HFFc6 (cell line): ENCODE measurements at regions not wholly inside any gene's neighbourhood (a gene's known extent, or its start where the extent isn't known, plus 50 kb on each side); places are given as distances from the start of the nearest gene placed in this dataset.
"Not testable (repeated sequence)": the region's sequence is repeated elsewhere in the genome, so short reads cannot be mapped to it uniquely, and the experiment has no call there.

ENCODE experiments used
- DNase-seq: peaks from one replicate; pipeline ENCODE4 v3.0.0-alpha.2; 2018
- H3K27ac Mint-ChIP-seq: 2 replicates; pipeline ENCODE4 v1.8.0; 2020; ENCODE audit warnings: mild to moderate bottlenecking, mixed read lengths
- H3K27me3 Mint-ChIP-seq: 2 replicates; pipeline ENCODE4 v1.8.0; 2021; ENCODE audit warnings: mild to moderate bottlenecking, moderate library complexity, mixed read lengths; ENCODE audit not compliant: insufficient read depth
- H3K36me3 Mint-ChIP-seq: 2 replicates; pipeline ENCODE4 v1.8.0; 2021; ENCODE audit warnings: low read depth, mixed read lengths
- H3K4me1 Mint-ChIP-seq: 2 replicates; pipeline ENCODE4 v1.8.0; 2020; ENCODE audit warnings: low read depth, mixed read lengths
- H3K4me3 Mint-ChIP-seq: 2 replicates; pipeline ENCODE4 v1.8.0; 2020; ENCODE audit warnings: mild to moderate bottlenecking, moderate library complexity, mixed read lengths
- H3K9me3 Mint-ChIP-seq: 2 replicates; pipeline ENCODE4 v1.8.0; 2020; ENCODE audit warnings: mild to moderate bottlenecking, mixed read lengths
- TF ChIP-seq, protein P1 (sequence below): fragments of 200-600 bp; sonication (generic); IDR thresholded peaks from 2 replicates; pipeline ENCODE4 v1.5.0; 2021; ENCODE audit warnings: antibody characterized with exemption, mild to moderate bottlenecking

DNA sequence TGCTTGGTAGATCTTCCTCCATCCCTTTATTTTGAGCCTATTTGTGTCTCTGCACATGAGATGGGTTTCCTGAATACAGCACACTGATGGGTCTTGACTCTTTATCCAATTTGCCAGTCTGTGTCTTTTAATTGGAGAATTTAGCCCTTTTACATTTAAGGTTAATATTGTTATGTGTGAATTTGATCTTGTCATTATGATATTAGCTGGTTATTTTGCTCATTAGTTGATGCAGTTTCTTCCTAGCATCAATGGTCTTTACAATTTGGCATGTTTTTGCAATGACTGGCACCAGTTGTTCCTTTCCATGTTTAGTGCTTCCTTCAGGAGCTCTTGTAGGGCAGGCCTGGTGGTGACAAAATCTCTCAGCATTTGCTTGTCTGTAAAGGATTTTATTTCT, 72.4 kb downstream of the HNRNPD start:
- not testable (repeated sequence) for H3K27ac Mint-ChIP-seq, H3K4me1 Mint-ChIP-seq, H3K9me3 Mint-ChIP-seq, DNase-seq, H3K36me3 Mint-ChIP-seq, H3K4me3 Mint-ChIP-seq, H3K27me3 Mint-ChIP-seq

DNA sequence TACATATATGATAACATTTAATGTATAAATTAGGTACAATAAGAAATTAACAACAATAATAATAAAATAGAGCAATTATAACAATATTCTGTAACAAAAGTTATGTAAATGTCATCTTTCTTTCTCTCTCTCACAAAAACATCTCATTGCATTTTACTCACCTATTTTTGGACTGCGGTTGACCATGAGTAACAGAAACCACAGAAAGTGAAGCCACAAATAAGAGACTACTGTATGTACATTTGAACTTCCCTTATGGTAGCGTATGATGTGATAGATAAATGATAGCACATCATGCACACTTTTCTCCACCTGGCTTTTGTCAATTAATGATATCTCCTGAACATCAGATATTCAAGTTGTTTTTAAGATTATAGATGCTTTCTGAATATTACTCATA, 80.5 kb downstream of the HNRNPD start:
- DNase-seq, result no peak
- no peaks in the 10 kb centered on the region for H3K36me3 Mint-ChIP-seq
- TF ChIP-seq, protein P1, sequence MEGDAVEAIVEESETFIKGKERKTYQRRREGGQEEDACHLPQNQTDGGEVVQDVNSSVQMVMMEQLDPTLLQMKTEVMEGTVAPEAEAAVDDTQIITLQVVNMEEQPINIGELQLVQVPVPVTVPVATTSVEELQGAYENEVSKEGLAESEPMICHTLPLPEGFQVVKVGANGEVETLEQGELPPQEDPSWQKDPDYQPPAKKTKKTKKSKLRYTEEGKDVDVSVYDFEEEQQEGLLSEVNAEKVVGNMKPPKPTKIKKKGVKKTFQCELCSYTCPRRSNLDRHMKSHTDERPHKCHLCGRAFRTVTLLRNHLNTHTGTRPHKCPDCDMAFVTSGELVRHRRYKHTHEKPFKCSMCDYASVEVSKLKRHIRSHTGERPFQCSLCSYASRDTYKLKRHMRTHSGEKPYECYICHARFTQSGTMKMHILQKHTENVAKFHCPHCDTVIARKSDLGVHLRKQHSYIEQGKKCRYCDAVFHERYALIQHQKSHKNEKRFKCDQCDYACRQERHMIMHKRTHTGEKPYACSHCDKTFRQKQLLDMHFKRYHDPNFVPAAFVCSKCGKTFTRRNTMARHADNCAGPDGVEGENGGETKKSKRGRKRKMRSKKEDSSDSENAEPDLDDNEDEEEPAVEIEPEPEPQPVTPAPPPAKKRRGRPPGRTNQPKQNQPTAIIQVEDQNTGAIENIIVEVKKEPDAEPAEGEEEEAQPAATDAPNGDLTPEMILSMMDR, result no peak
- no peaks in the 10 kb centered on the region for H3K9me3 Mint-ChIP-seq
- no peak overlapping the region for H3K4me3 Mint-ChIP-seq
- no peak overlapping the region for H3K27ac Mint-ChIP-seq
- no peaks in the 10 kb centered on the region for H3K4me1 Mint-ChIP-seq
- H3K27me3 Mint-ChIP-seq, result no peaks in the 10 kb centered on the region; the same call in 1 of the 2 replicates

DNA sequence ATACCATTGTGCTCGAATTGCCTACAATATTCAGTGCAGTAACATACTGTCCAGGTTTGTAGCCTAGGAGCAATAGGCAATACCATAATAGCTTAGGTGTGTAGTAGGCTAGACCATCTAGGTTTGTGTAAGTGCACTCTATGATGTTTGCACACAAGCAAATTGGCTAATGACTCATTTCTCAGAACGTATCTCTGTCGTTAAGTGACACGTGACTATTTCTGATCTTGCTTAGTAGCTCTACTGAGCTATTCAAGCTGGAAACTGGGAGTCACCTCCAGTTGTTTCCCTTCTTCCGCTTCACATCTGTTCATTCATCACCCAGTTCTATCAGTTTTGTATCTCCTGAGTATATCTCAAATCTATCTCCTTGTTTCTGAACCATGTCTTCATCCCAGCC, 86.1 kb downstream of the HNRNPD start:
- H3K4me3 Mint-ChIP-seq, result no peak overlapping the region
- H3K9me3 Mint-ChIP-seq, result no peaks in the 10 kb centered on the region
- H3K27me3 Mint-ChIP-seq, result peaks cover 3% of the 10 kb centered on the region
- no peaks in the 10 kb centered on the region for H3K36me3 Mint-ChIP-seq
- H3K27ac Mint-ChIP-seq, result no peak overlapping the region
- TF ChIP-seq, protein P1, result no peak
- peaks cover 14% of the 10 kb centered on the region for H3K4me1 Mint-ChIP-seq
- no peak for DNase-seq

DNA sequence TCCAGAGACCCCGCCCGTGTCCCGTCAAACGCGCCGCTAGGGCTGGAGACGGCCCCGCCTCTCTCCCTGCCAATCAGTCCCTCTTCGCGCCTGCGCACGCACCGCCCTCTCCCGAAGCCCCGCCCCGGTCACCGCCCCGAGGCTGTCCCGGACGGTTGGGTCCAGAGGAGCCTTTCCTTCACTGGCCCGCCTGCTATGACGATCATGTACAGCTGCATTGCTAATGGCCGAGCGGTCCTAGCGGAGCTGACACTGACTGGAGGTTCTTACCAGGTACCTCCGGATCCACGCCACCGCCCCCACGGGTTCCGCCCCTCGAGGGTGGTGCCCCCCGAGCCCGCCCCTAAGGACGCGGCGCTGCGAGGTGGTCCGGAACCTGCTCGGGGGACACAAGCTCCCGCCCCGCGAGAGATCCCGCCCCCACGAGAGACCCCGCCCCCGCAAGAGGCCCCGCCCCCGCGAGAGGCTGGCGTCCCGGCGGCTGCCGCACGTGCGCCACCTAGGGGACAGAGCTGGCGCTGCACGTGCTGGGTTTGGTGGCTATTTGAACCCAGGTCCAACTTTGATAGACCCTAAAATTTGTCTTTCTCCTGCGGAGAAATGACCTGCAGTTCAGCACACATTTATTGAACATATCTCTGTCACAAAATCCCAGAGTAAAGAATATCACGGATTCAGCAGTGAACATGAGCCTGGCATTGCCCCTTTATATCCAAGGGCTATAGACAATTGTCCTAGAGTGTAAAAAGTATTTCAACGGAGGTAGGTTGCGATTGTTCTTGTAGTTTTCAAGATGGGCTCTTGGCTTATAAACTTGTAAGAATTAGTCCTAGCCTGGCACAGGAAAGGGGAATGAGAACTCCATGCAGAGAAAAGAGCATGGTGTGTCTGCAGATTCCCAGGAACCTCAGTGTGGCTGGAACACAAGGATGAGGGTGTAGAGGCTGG, 88.7 kb downstream of the HNRNPD start:
- Mint-ChIP-seq H3K9me3 (no peaks in the 10 kb centered on the region), H3K4me1 (peaks cover 14% of the 10 kb centered on the region)

DNA sequence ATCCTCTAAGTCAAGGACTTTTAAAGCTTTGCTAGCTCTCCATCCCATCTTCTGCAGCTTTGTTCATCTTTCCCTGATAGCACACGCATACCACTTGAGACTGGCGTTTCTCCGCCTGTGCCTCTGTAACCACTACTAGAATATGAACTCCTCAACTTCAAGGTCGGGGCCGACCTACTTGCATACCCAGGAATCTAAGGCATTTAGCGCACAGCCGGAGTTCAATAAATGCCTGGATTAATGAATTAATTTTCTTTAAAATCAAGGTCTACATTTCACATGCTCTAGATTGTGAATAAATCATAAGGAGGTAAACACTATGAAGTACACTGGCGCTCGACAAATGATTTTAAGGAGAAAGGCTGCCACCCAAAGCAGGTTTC, 89.3 kb downstream of the HNRNPD start:
- no peak overlapping the region for H3K27ac Mint-ChIP-seq
- TF ChIP-seq, protein P1, result no peak
- peak overlapping the region; percentile 82 for H3K4me3 Mint-ChIP-seq
- H3K36me3 Mint-ChIP-seq, result no peaks in the 10 kb centered on the region
- no peaks in the 10 kb centered on the region for H3K9me3 Mint-ChIP-seq
- H3K4me1 Mint-ChIP-seq, result peaks cover 14% of the 10 kb centered on the region
- peaks cover 3% of the 10 kb centered on the region for H3K27me3 Mint-ChIP-seq
- no peak for DNase-seq

More for the DNA sequence above, 88.7 kb downstream of the HNRNPD start:
- Mint-ChIP-seq H3K27ac (no peak overlapping the region), H3K36me3 (no peaks in the 10 kb centered on the region), H3K4me3 (peak overlapping the region; percentile 82), H3K27me3 (peaks cover 3% of the 10 kb centered on the region)
- TF ChIP-seq, protein P1, result peak; percentile 95
- peak; percentile 98 for DNase-seq

DNA sequence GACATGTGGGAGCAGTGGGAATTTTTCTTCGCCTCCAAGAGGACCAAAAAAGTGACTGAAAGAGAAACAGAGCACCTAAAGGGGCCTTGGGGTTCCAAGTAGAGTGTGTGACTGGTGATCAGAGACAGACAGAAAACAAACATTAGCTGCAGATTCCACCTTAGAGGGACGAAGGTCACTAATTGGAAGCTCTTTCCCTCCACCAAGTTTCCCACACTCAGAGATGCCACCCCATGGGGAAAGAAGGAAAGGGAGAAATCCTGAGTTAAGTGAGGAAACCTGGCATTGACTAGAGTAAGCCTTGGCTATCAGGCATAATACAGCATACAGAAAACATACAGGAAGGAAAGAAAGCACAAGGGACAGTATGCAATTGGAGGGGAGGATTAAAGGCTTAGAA, 90.9 kb downstream of the HNRNPD start:
- DNase-seq, result no peak
- H3K4me1 Mint-ChIP-seq, result peaks cover 14% of the 10 kb centered on the region
- no peaks in the 10 kb centered on the region for H3K36me3 Mint-ChIP-seq
- H3K4me3 Mint-ChIP-seq, result no peak overlapping the region
- no peaks in the 10 kb centered on the region for H3K9me3 Mint-ChIP-seq
- H3K27ac Mint-ChIP-seq, result no peak overlapping the region
- peaks cover 5% of the 10 kb centered on the region for H3K27me3 Mint-ChIP-seq
- TF ChIP-seq, protein P1, result no peak

DNA sequence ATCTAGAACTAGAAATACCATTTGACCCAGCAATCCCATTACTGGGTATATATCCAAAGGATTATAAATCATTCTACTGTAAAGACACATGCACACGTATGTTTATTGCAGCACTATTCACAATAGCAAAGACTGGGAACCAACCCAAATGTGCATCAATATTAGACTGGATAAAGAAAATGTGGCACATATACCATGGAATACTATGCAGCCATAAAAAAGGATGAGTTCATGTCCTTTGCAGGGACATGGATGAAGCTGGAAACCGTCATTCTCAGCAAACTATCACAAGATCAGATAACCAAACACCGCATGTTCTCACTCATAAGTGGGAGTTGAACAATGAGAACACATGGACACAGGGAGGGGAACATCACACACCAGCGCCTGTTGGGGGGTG, 94.2 kb downstream of the HNRNPD start:
- H3K36me3 Mint-ChIP-seq, H3K27ac Mint-ChIP-seq, H3K9me3 Mint-ChIP-seq, H3K4me3 Mint-ChIP-seq, H3K4me1 Mint-ChIP-seq, DNase-seq: not testable (repeated sequence)
- peaks cover 16% of the 10 kb centered on the region for H3K27me3 Mint-ChIP-seq
